Cerebellar cortex (tissue), 1 donor: ENCODE measurements at regions not wholly inside any gene's neighbourhood (a gene's known extent, or its start where the extent isn't known, plus 50 kb on each side); places are given as distances from the start of the nearest gene placed in this dataset.

ENCODE experiments used
- DNase-seq: peaks from one replicate; pipeline ENCODE4 v3.0.0-alpha.2; 2015; ENCODE audit warnings: low spot score

DNA sequence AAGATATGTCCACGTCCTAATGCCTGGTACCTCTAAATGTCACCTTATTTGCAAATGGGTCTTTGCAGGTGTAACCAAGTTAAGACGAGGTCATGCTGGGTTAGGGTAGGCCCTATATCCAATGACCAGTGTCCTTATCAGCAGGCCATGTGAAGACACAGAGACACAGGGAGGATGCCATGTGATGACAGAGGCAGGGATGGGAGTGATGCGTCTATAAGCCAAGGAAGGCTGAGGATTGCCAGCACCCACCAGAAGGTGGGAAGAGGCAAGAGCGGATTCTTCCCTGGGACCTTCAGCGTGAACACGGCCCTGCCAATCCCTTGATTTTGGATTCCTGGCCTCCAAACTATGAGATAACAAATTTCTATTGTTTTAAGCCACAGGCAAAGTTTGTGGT is 123.4 kb upstream of the CXCL14 start:
- no peak for DNase-seq

DNA sequence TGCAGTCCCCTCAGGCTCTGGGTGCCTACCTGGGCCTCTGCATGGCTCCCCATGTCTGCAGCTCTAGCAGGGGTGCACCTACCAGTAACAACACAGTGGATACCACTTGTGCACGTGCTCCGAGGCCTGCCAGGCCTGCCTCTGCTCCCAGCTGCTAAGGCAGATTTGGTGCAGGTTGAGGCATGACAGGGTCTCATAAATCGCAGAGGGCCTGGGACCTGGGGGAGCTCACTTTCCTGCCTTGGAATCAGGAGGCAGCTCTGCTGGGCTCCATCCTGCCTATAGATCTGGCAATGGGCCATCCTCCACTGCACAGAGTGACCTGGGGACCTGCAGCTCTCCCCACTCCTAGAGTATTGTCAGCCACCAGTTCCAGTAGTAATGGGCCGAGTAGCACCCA is 121.9 kb upstream of the CXCL14 start:
- DNase-seq = no peak

DNA sequence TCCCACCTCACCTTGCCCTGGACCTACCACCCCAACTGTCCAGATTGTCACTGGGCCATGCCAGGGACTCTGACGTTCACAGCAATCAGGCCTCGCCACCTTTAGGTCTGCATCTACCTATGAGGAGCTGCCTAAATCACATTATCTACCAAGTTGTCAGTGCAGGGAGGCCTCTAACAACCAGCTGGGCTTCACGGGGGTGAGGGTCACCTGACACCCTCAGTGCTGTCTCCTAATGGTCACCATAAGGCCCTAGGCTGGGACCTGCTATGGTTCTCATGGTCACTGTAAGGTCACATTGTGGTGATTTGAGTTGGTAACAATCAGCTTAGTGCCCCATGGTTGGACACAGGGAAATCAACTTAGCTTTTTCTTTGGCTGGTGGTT is 119.2 kb upstream of the CXCL14 start:
- DNase-seq = no peak

DNA sequence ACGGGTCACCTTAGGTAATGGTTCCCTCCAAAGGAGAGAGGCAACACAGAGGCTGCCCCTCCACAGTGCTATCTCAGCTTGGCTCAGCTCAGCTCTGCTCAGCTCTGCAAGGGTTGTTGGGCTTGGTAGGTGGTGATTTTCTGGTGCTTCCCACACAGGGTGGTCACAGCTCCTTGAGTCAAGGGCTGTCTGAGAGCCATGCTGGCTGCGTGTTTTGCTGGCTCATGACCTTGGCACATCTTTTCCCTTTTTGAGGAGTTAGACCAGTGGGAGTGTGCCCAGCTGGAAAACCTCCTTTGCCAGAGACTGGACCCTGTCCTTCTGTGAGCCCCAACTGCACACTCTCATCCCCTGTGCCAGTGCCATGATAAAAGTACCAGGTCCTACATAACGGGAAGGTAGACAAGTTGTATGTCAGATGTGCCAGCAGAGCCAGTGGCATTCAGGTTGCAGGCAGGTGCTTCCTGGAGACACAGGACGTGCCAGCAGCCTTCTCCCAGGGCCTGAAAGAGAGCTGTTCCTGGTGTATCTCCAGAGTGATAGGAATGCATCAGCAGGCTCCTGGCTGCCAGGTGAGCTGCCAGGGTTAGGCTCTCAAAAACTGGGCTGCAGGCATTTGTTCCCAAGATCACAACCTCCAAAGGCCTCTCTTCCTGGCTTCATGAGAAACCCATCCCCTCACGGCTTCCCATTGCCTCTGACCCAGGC is 118.6 kb upstream of the CXCL14 start:
- DNase-seq = no peak

DNA sequence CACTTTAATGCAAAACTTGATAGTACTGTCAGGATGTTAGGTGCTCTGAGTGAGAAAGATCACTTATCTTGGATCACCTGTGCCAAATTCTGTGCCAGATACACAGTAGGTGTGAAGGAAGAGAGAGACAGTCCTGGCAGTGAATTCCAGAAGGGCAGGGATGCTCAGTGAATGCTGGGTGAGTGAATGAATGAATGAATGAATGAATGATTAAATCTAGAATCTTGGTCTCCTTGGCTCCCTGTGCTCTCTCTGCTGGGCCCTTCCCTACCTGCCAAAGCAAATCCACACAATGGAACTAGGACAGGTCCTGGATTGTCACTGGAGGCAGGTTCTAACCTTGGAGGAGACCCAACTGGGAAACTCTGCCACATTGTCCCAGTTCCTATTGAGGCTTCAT is 117.5 kb upstream of the CXCL14 start:
- DNase-seq = no peak

DNA sequence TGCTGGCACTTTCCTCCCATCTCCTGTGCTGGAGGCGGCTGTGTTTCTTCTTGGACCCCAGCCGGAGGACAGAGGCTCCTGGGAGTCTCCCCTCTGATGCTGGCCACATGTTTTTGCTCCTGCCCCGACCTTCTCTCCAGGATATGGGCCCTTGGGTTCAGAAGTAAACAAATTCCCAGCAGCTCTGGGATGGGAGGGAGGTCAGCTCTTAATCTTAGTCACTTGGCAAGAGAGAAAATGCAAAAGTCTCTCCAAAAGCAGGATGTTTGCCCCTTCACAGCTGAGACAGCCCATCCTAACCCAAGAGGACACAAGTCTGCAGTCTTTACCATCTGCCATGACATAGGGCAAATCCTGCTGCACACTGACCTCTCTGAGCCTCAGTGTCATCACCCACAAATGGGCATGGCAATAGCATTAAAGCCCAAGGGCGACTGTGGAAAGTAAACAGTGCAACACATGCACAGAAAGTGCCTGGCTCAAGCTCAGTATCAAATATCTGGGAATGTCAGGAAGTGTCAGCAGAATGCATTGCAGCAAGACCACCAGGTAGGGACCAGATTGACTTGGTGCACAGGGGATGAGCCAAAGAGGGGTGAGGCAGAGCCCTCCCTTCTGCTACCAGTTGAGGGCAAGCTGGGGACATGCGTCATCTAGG is 117.0 kb upstream of the CXCL14 start:
- no peak for DNase-seq

DNA sequence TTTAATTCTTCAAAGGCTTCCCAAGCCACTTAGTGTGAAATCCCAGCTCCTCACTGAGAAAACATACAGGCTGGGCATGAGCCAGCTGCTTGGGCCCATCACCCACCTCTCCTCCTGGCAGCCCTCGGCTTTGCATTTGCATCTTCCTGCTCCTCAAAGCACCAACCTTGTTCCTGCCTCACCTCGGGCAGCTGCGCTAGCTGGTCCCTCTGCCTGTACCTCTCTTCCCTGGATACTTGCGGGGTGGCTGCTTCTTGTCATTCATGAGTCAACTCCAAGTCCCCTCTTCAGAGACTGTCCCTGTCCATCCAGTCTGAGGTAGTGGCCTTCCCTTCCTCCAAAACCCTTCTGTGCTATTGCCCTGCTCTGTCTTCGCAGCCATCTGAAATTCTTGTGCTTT is 116.1 kb upstream of the CXCL14 start:
- no peak for DNase-seq

DNA sequence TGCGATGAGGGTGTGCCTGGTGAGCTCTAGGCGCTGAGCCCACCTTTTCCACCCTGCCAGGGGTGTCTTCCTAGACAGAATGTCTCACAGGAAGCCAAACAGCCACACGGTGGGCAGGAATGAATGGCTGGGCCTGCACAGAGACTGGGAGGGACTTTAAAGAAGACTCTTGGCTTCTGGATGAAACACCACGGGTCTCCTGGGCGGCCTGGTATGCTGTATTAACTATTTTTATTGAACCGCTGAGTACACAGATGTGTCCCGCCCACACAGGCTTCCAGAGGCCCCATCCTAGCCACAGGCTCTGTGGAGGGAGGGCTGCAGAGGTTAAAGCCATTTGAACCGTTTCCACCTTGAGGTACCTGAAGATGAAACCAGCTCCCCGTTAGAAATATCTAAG is 115.2 kb upstream of the CXCL14 start:
- no peak for DNase-seq

DNA sequence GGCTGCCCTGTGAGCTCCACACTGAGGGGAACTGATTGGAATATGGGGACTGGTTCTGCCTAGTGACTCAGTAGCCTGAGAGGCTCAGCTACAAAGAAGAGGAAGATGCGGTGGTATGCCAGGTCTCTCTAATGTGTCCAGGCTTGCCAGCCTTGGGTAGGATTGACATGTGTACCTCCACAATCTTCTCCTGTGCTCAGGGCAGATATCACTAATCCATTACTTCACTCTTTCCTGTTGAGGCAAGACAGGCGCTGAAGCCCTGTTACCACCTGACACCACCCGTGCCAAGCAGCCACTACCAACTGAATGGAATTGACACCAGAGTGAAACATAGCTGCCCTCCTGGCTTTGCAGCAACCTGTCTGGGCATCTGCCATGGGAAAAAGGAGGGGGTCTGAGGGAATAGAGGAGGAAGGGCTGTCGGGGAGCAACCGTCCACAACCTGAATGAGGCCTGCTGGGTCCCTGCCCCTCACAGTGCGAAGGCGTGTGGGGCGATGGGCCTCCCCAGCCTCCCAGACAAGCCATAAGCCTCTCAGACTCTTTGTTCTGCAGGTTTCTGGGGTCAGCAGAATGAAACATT is 114.7 kb upstream of the CXCL14 start:
- no peak for DNase-seq

DNA sequence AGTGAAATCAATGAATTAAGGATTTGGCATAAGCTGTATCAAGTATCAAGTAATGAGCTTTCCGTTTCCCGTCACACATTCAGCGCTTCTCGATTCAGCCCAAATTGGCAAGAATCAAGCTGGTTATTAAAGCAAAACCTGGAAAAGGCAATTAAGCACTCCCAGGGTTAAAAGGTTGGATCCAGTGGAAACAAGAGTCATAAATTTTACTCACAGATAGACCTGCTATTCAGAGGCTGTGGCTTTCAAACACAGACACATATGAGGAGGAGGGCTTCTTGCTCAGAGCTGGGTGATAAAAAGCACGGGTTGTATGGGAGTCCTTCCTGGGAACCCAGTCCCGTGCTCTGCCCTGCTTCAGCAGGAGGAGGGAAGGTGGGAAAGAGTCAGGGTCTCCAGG is 112.3 kb upstream of the CXCL14 start:
- no peak for DNase-seq

DNA sequence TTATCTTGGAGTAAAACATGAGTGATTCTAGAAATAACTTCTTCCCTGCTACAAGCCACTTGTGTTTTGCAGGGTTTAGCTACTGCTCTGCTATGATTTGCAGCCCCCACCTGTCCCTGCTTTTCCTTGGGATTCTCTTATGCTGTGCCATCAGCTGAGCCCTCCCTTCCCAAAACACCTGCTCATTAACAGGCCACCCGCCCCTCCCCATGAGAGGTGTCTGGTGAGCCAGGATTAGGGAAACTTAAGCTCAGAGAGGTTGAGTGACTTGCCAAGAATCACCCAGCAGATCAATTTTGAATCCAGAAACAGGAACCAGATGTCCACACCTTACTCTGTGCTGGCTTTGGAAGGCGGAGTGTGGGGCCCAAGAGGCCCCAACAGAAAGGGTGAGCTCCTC is 111.7 kb upstream of the CXCL14 start:
- no peak for DNase-seq

DNA sequence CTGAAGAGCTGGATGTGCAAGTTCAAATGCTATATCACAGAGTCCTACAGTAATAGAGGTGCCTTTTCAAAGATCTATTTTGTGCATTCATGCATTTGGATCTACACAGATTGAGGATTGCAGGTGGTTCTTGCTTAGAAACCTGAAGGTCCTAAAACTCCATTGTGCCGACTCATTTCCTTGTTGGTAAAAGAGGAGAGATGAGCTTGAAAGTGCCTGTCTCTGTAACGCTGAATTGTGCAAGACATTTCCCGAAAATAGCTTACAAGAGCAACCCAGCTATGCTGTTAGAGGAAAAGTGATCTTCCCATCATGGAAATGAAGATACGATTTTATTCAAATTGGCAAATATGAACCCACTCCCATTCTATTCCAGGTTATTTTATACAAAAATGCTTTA is 110.7 kb upstream of the CXCL14 start:
- DNase-seq = no peak

DNA sequence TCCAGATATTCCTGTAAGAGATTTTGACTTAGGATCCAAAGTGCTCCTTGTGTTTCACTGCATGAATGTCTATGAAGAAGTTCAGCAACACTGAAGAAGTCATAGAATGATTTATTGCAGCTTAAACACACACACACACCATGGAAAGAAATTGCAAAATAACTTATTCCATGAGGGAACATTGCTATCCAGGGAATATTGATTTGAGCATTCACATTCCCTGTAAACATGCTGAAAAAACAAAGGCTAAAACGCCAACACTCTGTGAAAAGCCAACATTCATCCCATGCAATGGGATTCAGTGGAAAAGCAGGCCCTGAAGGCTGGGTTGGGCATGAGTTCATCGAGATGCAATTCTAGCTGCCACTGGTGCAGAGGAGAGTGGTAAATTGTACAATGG is 109.6 kb upstream of the CXCL14 start:
- DNase-seq = no peak

DNA sequence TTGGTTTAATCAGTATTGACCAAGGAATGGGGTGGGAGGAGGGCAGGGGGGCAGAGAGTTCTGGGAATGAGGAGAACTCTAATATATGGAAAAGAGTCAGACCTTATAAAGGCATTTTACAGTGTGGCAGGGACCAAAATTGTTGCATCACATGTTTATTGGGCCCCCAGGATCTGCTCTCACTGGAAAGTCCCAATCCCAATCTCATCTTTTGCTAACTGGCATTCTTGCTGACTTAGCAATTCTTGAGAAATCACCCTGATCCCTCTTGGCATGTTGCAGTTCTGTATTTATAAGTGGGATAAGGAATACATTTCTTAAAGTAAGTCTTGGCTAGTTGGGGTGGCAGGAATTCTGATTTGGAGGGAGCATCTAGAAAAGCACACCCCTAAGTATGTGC is 104.4 kb upstream of the CXCL14 start:
- DNase-seq = no peak

DNA sequence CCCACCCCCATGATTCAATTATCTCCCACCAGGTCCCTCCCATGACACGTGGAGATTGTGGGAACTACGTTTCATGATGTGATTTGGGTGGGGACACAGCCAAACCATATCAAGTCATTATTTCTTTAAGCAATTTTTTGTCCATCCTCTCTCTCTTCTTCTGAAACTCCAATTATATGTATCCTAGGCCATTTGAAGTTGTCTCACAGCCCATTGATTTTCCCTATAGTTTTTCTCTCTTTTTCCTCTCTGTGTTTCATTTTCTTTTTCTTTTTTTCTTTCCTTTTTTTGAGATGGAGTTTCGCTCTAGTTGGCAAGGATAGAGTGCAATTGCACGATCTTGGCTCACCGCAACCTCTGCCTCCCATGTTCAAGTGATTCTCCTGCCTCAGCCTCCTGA is 101.9 kb upstream of the CXCL14 start:
- no peak for DNase-seq

DNA sequence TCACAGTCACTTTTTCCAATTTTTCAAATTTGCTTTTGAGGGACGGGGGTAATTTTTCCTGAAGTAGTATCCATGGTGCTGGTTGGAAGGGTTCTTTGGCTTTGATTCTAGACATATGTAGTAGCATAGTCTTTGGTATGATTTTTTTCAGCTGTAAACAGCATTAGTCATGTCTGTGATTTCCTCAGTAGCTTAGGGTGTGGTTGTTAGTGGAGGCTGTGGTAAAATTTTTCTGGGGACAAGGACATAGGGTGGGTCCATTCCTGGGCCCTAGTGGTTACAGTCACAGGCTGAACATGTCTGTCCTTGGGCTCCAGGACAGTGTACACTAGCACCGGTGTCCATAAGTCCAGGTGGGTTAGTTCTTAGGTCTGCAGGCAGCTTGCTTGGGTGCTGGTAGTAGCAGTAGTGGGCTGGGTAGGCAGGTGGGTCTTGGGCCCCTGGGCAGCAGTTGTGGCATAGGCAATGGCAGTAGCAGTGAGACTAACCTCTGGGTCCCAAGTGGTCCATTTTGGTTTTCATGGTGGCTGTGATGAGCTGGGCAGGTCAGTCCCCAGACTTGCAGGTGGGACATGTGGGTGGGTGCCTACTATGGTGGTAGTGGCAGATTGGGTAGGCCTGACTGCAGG is 100.0 kb upstream of the CXCL14 start:
- no peak for DNase-seq

DNA sequence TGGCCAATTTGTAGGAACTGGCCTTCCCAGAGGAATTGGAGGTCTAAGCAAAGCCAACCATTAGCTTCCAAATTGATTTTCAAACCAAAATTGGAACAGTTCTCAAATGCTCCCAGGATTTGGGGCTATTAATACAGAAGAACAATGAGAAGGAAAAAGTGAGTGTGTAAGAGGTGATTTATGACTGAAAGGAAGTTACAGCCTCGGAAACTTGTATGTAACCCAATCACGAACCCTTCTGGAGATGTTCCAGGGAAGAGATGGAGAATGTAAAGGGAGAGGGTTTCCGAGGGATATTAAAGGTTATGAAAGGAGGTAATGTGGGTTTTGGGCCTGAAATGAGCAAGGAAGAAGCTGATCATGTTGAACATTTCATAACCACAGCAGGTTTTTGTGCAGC is 93.2 kb upstream of the CXCL14 start:
- DNase-seq = no peak

DNA sequence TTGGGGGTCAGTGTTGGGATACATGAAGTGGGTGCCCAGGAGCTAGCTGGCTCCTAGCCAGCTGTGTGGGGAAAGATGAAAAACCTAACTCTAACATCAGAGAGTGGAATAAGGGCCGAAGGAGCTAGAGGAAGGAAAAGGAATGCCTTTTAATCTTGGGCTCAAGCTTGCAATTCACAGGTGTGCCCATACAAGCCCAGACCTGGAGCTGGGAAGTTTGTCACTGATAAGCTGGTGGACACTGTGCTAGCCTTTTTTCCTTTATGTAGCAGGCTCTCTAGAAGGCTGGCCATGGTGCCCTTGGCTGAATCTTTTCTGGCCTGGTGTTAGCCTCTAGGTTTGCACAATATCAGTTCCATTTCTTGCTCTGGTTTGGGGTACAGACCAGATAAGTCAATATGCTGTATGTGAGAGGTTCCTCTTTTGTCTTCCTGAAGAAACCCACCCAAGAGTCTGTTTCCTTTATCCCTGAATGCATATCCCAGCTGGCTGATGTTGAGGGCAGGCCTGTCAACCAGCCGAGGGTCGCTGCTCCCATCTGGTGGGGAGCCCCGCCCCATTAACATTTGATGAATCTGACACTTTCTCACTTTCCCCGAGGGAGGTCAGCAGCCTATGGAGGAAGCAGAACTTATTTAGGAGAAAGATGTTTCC is 92.4 kb upstream of the CXCL14 start:
- DNase-seq = no peak

DNA sequence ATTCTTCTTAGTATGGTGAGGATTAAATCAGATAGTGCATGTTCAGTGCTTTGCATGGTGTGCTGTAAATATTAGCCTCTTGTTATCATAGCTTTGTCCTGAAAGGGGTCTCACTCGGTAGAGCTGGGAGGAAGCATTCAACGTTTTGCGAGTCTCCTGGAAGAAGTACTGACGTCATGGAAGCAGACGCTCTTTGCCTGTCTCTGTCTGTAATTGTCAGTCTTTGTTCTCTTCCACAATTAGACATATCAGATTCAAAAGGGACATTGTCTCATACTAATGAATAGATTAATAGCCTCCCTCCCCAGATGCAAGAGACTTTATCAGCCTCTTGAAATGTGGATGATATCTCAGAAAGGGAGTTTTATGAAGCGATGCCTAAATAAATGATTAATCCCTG is 91.8 kb upstream of the CXCL14 start:
- DNase-seq = no peak

DNA sequence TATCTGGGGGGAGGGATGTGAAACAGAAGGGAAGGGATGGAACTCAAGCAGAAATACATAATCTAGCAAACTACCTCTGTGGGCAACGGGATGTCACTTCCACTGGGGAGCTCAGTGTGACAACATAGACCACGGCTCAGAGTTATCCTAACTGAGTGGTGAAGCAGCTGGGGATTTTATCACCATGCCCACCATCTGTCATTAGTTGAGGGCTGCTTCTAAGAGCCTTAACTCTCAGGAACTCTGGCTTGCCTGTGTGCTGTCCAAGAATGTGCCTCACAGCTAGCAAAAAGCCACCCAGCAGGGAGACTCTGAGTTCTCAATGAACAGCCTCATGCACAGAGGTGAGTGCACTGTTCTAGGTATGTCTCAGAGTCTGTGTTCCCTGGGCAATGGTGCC is 90.6 kb upstream of the CXCL14 start:
- no peak for DNase-seq

DNA sequence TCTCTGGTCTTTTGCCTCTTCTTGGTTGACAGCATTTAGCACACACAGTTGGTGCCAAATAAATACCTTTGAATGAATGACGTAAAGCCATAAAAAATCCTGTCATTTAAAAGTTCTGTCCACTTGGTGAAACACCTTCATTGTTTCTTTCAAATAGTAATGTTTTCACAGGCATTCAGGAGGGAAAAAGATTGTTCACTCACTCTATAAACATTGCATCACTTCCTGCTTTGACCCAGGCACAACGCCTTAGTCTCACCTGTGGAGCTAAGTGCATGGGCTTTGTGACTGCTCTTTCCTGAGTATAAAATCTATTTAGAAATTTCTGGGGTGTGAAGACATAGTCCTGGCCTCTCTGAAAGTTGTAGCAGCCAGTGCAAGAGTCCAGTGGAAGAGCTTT is 88.9 kb upstream of the CXCL14 start:
- DNase-seq = no peak

DNA sequence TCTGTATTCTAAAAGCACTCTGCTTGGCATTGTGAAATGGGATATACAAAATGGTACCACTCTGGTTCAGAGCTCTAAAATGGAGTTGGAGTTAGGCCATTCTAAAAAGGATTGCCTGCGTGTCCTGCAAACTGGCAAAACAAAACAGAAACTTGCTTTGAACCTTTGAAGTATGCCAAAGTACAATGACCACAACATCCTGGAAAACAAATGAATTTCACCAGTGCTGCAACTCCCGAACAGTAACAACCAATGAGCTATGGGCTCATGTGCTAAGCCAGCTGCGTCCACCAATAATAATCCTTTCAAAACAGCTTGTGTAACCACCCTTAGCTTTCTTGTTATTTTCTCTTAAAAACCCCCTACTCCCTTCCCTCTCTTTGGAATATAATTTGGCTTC is 88.4 kb upstream of the CXCL14 start:
- no peak for DNase-seq

DNA sequence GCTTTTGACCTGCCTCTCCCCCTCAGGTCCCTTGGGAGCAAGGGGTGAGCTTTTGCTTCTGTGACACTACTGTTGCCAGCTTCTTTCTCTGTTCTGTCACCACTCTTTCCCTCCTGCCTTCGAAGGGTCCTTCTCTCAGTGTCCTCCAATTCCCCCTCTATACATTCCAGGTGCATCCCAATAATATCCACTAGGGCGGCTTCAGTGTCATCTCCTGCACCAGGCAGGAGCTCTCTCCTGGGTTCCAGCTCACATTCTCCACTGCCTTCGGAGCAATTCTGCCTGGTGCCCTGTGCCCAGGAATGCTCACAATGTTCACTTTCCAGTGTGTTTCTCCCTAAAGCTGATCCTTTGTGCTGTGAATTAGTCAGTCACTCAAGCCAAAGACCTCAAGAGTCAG is 83.9 kb upstream of the CXCL14 start:
- no peak for DNase-seq
